ENCODE measurements at regions not wholly inside any gene's neighbourhood (a gene's known extent, or its start where the extent isn't known, plus 50 kb on each side); places are given as distances from the start of the nearest gene placed in this dataset.

GRCh38 chr19:32104153-32104849 is 241.1 kb upstream of the ZNF507 start:
- no peak for DNase-seq (ENCODE audit: low read depth)

DNA sequence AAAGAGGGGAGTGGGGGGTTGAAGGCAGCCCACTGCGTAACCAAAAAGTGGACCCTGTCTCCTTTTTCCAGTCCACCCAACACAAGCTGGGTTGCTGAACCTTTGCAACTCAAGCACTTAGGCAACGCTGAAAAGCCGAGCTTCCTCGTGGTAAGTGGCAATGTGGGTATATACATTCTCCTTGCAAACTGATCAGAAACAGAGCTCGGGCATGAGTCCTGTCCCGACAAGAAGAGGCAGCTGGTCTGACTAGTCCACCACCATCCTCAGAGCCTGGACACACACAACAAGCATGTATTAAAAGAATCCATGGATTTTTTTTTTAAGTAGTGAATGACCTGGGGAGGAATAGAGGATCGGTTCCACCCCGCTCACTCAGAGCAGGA is 240.6 kb upstream of the ZNF507 start:
- DNase-seq (ENCODE audit: low read depth), result no peak

DNA sequence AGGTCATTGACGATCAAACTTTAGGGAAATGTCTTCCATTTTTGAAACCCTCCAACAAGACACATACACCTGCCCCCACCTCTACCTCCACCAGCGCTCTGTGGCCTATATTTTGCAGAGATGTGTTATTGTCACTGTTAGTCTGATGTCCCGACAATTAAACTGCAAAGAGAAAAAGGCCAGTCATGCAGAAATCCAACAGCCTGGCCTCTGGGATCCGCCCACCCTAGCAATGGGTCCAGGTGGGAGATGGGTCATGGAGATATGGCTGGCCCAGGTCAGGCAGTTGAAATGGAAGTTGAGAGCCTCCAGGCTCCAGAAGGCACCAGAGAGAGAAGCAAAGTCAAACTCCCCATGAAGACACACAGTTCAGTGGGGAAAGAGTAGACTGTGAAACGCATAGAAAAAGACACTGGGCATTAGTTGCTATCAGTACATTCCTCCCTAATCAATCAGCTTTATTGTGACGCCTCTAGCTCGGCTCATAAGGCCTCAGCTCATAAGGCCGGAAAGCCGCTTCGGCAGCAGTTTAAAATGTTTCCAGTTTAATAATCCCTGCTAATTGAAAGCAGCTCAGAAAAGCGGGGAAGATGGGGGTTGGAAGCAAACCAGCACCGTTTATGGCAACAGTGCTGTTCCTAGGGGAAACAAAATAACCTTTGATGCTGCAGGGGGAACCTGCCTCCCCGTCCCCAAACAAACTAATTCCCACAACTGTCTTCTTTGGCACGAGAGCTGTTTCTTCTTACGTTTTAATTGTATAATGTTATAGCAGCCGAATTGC is 239.7 kb upstream of the ZNF507 start:
- no peak for DNase-seq (ENCODE audit: low read depth)

DNA sequence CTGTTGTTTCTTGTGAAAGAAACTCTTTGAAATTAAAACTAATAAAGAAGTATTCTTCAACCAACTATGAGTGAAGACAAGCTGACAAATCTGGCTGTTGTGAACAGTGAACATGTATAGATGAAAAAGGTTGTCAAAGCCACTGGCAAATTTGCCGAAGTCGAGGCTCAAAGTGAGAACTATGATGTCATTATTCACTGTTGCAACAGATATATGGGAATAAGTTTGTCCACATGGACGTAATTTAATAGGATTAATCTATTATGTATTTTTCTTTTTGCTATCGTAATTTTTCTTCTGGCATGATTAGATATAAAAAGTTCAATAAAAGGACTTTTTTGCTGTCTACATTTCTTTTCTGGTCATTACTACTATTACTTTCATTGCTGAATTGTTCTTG is 223.2 kb upstream of the ZNF507 start:
- no peak for DNase-seq (ENCODE audit: low read depth)

DNA sequence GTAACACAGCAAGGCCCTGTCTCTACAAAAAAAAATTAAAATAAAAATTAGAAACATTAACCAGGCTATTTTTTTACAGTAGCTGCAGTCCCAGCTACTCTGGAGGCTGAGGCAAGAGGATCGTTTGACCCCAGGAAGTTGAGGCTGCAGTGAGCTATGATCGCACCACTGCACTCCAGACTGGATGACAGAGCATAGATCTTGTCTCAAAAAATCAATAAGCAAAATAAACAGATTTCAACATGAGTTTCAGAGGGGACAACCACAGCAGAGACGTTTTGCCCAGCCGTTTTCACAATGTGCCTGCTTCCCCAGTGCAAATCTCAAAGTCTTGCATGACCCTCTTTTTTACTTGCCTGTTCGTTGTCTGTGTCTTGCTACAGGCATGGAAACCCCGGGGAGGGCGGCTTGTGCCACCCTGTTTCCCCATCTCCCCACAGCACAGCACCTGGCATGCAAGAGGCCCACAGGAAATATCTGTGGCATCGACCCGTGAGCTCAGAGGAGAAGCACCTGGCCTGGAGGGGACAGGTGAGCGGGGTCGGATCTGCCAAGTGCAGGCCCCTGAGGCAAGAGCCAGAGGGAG is 222.0 kb upstream of the ZNF507 start:
- DNase-seq (ENCODE audit: low read depth), result no peak

DNA sequence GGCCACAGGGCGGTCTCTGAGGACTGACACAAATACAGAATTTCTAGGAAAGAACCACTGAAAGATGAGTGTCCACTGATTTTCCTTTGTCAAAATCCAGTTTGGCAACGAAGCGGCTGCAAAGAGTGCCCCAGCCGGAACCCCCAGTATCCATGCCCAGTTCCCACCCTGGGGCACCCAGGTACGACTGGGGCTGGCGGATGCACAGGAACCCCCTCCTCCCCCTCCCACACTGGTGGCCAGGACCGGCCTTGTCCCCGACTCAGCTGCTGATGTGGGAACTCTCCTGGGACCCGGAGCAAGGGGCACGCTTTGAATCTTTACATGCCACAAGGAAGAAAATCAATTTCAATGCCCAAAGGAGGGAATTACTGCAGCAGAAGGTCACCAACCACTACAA is 220.8 kb upstream of the ZNF507 start:
- no peak for DNase-seq (ENCODE audit: low read depth)

DNA sequence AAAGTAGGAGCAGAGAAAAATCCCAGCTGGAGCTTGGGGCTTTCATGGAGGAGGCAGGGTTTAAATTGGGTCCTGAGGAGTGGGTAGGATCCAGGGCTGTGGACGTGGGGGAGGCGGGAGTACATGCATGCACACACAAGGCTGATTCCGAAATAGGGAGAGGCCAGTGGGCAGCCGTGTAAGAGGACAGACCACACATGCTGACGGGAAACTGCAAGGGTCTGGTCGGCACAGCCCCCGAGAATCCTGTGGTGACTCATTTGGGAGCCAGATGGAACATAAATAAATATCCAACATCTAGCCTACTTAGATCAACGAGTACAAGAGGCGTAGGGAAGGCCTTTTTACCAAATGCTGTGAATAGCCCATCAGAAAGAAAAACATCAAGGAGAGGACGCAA is 216.3 kb upstream of the ZNF507 start:
- DNase-seq (ENCODE audit: low read depth), result no peak

GRCh38 chr19:32130332-32130731 is 215.1 kb upstream of the ZNF507 start:
- no peak for DNase-seq (ENCODE audit: low read depth)

DNA sequence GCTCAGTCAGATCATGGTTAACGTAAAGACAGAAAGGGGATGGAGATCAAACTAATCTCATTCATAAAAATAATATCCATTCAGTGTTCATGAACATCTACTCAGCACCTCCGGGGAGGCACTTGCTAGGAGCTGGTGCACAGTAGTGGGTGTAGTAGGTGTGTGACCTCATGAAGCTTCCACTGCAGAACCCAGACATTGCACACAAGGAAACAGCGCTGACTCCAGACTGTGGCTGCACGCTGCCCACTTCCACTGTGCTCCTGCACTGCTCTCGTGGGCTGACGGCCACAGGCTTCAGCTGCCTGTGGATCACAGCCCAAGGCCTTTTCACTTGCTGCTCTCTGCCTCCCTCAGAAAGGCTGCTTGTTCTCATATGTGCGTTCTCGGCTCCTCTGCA is 214.4 kb upstream of the ZNF507 start:
- no peak for DNase-seq (ENCODE audit: low read depth)

- DNase-seq (ENCODE audit: low read depth), result no peak
Measured at GRCh38 chr19:32138416-32138815, 207.0 kb upstream of the ZNF507 start.

- DNase-seq (ENCODE audit: low read depth), result no peak
Measured at GRCh38 chr19:32141840-32142511, 203.4 kb upstream of the ZNF507 start.

DNA sequence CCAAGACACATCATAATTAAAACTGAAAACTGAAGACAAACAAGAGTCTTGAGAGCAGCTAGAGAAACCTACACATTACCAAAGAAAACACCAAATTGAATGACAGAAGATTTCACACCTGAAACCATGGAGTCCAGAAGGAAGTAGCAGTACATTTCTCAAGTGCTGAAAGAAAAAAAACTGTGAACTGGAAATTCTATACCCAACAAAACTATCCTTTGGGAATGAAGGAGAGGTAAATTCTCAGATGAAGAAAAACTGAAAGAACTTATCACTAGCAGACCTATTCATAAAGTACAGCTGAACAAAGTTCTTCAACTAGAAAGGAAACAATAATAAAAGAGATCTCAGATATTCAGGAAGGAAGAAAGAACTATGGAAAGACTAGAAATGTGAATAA is 198.7 kb upstream of the ZNF507 start:
- DNase-seq (ENCODE audit: low read depth), result no peak

DNA sequence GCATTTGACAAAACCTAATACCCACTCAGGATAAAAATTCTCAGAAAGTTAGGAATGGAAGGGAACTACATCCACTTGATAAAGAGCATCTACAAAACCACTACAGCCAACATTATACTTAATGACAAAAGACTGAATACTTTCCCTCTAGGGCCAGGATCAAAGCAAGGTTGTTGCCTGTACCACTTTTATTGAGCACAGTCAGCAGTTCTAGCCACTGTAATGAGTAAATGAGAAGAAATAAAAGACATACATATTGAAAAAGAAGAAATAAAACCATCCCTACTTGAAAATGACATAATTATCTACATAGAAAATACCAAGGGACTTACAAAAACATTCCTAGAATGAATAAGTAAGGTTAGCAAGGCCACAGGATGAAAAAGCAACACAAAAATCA is 194.8 kb upstream of the ZNF507 start:
- DNase-seq (ENCODE audit: low read depth), result no peak

- no peak for DNase-seq (ENCODE audit: low read depth)
Measured at GRCh38 chr19:32154418-32154817, 191.0 kb upstream of the ZNF507 start.

GRCh38 chr19:32164384-32164992 is 180.9 kb upstream of the ZNF507 start:
- DNase-seq (ENCODE audit: low read depth), result no peak

- no peak for DNase-seq (ENCODE audit: low read depth)
Measured at GRCh38 chr19:32165141-32165540, 180.3 kb upstream of the ZNF507 start.

- no peak for DNase-seq (ENCODE audit: low read depth)
Measured at GRCh38 chr19:32165750-32166149, 179.7 kb upstream of the ZNF507 start.

DNA sequence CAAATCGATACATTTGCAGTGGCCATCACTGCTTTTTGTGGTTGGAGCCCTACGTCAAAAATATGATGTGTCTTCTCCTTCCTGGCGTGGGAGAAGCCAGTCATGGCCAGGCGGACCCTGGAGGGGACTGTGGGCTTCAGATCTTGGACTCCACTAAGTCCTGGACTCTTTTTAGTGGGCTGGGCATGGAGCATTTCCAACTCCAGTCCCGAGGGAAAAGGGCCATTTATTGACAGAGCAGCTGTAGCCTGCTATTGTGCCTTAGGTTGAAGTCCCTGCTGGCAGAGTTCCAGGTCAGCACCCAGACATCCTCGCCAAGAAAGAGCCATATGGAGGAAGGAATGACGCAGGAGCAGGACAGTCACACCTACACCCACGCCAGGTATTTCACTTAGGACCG is 179.2 kb upstream of the ZNF507 start:
- DNase-seq (ENCODE audit: low read depth), result no peak

DNA sequence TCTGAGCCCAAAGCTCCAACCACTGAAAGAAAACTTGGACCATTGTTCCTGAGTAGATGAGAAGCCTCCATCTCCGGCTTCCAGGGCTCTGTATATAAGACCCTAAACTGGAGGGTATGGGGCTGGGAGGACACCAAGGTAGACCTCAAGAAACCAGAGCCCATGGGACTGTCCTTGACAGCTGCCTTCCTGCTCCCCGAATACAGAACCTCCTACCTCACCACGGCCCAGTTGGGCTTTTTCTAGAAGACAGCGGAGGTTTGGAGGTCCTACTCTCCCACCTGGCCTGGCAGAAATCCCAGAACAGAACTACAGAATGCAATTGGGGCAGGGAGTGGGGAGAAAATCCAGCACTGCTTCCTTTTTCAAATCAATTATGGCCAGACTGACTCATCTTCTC is 177.3 kb upstream of the ZNF507 start:
- DNase-seq (ENCODE audit: low read depth), result no peak

DNA sequence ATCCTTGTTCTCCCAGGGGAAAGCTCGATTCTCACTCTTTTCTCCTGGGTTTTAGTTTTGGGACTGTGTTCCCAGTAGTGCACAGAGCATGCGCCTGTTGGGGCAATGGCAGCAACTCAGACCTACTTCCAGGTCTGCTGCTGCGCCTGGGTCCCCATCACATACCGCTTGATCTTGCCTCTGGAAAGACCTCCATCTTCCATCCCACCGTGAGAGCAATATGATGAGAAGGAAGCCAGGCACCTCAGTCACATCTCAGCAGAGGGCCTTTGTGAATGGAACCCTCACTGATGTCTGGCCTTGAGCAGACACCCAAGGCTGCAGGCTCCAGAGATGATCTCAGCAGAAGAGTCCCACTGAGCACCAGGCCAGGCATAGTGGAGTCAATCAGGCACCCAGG is 176.8 kb upstream of the ZNF507 start:
- no peak for DNase-seq (ENCODE audit: low read depth)

- no peak for DNase-seq (ENCODE audit: low read depth)
Measured at GRCh38 chr19:32171719-32172151, 173.7 kb upstream of the ZNF507 start.

DNA sequence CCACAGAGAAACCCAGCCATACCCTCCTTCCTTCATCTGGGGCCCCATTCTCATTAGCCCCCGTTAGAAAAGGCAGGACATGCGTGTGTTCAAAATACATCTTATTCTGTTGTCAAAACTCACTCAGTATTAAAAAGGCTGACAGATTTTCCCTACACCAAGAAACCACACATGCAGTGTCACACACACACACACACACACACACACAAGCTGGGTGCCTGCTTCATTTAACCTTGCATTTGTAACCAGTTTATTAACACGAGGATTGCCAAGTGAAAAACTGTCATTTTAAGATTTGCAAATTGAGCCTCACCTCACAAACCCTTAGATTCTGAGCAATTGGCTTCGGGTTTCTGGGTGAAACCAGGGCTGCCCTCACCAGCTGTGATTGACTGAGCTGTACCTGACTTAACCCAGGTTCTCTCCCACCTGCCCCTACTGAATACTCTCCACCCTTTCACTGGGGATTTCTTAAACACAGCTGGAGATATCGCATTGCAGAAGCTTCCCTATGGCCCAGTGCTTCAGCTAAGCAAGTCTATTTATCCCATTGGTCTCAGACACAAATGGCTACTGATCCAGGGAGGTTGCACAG is 172.7 kb upstream of the ZNF507 start:
- no peak for DNase-seq (ENCODE audit: low read depth)

Data from activated gamma-delta T cell treated with anti-CD3 and anti-CD28 coated beads, Interleukin-2, amount 50 U/mL, for 16 hours (primary cell).